Dendritic cell treated with granulocyte-macrophage colony-stimulating factor and Interleukin-4, amounts not matched to agents 40 ng/mL and 50 ng/mL, for 4 days (primary cell): ENCODE measurements at regions not wholly inside any gene's neighbourhood (a gene's known extent, or its start where the extent isn't known, plus 50 kb on each side); places are given as distances from the start of the nearest gene placed in this dataset.

Experiments
- H3K27ac Mint-ChIP-seq: one replicate; pipeline ENCODE4 v1.8.0; 2022; ENCODE audit warnings: mild to moderate bottlenecking, mixed read lengths
- H3K27me3 Mint-ChIP-seq: one replicate; pipeline ENCODE4 v1.8.0; 2022; ENCODE audit warnings: mild to moderate bottlenecking, mixed read lengths
- H3K36me3 Mint-ChIP-seq: one replicate; pipeline ENCODE4 v1.8.0; 2022; ENCODE audit warnings: low read depth, mixed read lengths
- H3K4me1 Mint-ChIP-seq: one replicate; pipeline ENCODE4 v1.8.0; 2022; ENCODE audit warnings: low read depth, mixed read lengths
- H3K4me3 Mint-ChIP-seq: one replicate; pipeline ENCODE4 v1.8.0; 2022; ENCODE audit warnings: mild to moderate bottlenecking, moderate library complexity, mixed read lengths
- H3K9me3 Mint-ChIP-seq: one replicate; pipeline ENCODE4 v1.8.0; 2022; ENCODE audit warnings: mixed read lengths
- intact Hi-C: fragments of 100-400 bp; cut with micrococcal nuclease; formaldehyde crosslinking; loops from one replicate; pipeline ENCODE4 v1.15.0; 2022

DNA sequence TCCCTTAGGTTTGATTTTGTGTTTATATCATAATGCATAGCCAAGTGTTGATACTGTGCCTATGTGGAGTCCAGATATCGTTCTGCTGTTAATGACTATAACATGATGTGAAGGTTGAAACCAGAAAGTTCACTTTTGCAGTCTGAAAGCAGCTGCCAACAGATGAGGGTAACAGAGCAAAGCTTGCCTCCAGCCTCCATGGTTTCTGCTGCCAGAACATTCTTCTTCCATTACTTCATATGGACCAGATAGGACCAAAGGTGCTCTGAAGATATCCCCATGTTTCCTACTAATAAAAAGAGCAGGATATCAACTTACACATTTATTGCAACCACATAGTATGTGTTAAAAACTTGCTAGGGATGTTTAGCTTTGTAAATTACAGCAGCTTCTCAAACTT, 394.1 kb downstream of the SPRY1 start:
- H3K27me3 Mint-ChIP-seq, result no peaks in the 10 kb centered on the region
- no peaks in the 10 kb centered on the region for H3K36me3 Mint-ChIP-seq
- no peaks in the 10 kb centered on the region for H3K9me3 Mint-ChIP-seq
- intact Hi-C loops, result no loop called here
- H3K4me3 Mint-ChIP-seq, result no peak overlapping the region
- no peaks in the 10 kb centered on the region for H3K4me1 Mint-ChIP-seq
- no peak overlapping the region for H3K27ac Mint-ChIP-seq

DNA sequence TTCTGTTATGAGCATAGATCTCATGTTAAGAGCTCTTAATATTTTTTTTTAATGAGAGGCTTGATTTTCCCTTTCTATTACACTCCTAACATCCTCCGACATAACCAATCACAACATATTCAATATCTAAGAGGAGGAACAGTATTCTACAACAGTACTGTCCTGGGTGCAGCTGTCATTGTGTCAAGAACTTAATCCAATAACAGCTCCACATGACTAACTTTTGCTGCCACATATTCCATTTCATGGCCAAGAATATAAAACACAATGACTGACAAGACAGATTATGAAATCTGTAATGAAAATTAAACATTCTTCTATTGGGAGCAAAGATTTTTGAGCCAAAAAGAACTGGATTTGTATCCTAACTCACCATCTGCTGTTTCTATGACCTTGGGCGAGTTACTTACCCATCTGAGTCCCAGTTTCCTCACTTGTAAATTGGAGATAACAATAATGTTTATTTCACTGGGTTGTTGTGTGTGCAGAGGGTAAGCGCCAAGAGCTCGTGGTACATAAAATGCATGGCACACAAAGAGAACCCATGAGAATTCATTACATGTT, 405.6 kb downstream of the SPRY1 start:
- Mint-ChIP-seq H3K4me3 (no peak overlapping the region), H3K27me3 (peaks cover 2% of the 10 kb centered on the region), H3K27ac (no peak overlapping the region), H3K36me3 (no peaks in the 10 kb centered on the region), H3K9me3 (peaks cover 12% of the 10 kb centered on the region), H3K4me1 (no peaks in the 10 kb centered on the region)
- intact Hi-C loops, result no loop called here

DNA sequence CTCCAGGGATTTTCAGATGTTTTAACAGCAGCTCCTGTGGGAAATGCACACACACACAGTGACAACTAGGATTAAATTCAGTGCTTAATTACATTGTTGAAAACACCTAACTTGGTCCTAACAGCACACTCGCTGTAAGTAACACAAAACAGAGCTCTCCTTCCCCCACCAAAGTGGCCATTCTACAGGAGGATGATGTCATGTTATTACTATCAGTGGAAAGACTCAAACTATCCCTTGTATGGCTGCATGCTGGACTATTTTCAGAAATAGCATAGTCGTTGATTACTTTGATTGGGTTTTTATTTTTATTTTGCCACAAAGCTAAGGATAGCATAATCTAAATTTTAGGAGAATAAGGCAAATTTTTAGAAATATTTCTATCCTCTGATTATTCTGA, 406.3 kb downstream of the SPRY1 start:
- peaks cover 2% of the 10 kb centered on the region for H3K27me3 Mint-ChIP-seq
- peaks cover 7% of the 10 kb centered on the region for H3K9me3 Mint-ChIP-seq
- no peaks in the 10 kb centered on the region for H3K4me1 Mint-ChIP-seq
- no peak overlapping the region for H3K4me3 Mint-ChIP-seq
- intact Hi-C loops, result no loop called here
- no peak overlapping the region for H3K27ac Mint-ChIP-seq
- H3K36me3 Mint-ChIP-seq, result no peaks in the 10 kb centered on the region

DNA sequence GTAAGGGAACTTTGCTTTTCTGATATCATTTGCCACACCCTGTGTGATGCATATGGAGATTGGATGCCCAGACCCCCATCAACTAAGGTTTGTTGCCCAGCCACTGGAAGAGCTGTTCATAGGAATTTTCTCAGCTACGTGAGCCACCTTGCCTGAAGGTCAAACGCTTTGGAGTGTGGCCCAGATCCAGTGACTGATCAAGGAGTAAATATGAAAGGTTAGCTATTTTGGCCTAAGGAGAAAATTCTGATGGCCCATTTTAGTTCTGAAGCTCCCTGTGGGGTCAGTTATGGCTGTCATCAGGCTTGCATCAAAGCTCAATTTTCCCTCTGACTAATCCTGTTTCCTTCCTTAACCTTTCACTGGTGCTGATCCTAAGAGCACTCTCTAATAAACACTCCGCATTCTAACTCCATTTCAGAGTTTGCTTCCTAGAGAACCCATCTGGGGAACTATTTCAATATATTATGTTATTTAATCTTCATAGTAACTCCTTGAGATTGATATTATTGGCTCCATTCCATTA, 407.7 kb downstream of the SPRY1 start:
- intact Hi-C loops, result no loop called here
- H3K4me3 Mint-ChIP-seq, result no peak overlapping the region
- no peaks in the 10 kb centered on the region for H3K36me3 Mint-ChIP-seq
- no peaks in the 10 kb centered on the region for H3K9me3 Mint-ChIP-seq
- peaks cover 3% of the 10 kb centered on the region for H3K27me3 Mint-ChIP-seq
- H3K4me1 Mint-ChIP-seq, result no peaks in the 10 kb centered on the region
- H3K27ac Mint-ChIP-seq, result no peak overlapping the region

DNA sequence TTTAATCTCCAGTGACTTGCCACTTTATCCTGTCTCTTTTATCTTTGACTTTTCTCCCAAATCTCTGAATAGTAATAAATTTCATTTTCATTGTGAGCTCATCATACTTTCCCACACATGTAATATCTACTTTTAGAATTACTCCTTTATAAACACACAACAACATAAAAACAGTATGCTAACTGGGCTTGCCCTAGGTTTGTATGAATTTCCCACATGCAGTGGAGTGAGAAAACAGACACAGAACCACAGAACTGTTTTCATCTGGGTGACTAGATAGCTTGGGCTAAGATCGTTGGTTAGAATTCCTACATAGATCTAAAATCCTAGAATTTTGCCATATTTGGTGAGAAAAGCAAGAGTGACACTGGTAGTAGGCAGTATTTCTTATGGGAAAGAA, 409.5 kb downstream of the SPRY1 start:
- H3K9me3 Mint-ChIP-seq, result no peaks in the 10 kb centered on the region
- H3K4me3 Mint-ChIP-seq, result no peak overlapping the region
- H3K4me1 Mint-ChIP-seq, result peaks cover 6% of the 10 kb centered on the region
- intact Hi-C loops, result no loop called here
- H3K27me3 Mint-ChIP-seq, result peaks cover 2% of the 10 kb centered on the region
- no peak overlapping the region for H3K27ac Mint-ChIP-seq
- H3K36me3 Mint-ChIP-seq, result no peaks in the 10 kb centered on the region

DNA sequence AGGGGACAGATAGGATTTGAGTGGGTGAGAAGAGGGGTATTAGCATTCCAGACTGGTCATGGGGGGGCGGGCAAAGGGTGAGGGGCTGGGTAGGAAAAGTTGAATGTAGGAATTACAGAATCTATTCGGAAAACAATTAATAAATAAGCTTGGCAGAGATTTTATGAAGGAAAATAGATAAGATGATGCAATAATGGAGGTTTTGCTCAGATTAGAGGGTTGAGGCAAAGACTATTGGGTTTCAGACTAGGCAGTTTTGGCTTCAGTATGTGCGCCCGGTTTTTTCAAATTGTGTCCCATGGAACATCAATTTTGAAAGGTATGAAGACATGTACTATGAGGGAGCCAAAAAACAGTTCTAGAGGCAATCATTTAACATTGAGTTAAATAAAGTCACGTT, 410.6 kb downstream of the SPRY1 start:
- Mint-ChIP-seq H3K36me3 (no peaks in the 10 kb centered on the region), H3K4me1 (peaks cover 12% of the 10 kb centered on the region), H3K27me3 (peaks cover 2% of the 10 kb centered on the region), H3K4me3 (no peak overlapping the region), H3K9me3 (no peaks in the 10 kb centered on the region), H3K27ac (no peak overlapping the region)
- intact Hi-C loops, result no loop called here

DNA sequence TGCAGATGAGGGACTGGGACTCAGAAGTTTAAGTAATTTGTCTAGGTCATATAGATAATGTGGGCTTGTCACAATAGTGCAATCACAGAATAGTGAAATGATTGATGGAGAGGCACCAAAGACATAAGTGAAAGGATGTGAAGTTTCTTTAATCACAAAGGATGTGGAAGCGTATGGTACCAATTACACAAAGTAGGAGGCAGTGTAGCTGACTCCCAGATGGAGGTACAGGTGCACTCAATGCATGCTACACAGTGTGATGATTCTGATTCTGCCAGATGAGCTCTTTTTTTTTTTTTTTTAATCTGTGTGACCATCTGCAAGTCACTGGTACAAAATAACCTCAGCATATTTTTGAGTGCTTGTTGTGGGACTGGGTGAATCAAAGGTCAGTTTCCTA, 411.3 kb downstream of the SPRY1 start:
- H3K27me3 Mint-ChIP-seq, result peaks cover 2% of the 10 kb centered on the region
- H3K4me1 Mint-ChIP-seq, result peaks cover 15% of the 10 kb centered on the region
- H3K9me3 Mint-ChIP-seq, result no peaks in the 10 kb centered on the region
- intact Hi-C loops, result no loop called here
- H3K4me3 Mint-ChIP-seq, result no peak overlapping the region
- H3K27ac Mint-ChIP-seq, result no peak overlapping the region
- no peaks in the 10 kb centered on the region for H3K36me3 Mint-ChIP-seq

DNA sequence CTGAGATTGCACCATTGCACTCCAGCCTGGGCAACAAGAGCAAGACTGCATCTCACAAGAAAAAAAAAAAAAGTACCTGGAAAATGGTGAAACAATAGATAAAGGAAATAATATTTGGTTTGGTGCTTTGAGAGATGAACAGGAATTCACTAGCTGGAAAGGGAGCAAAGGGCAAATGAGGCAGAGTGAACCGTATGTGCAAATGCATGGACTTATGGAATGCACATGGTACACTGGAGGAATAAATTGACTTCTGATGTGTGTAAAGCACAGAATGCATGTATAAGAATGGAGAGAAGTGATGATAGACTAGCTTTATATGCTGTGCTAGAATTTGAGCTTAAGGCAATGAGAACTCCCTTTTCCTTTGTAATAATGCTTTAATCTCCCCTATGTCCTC, 413.3 kb downstream of the SPRY1 start:
- H3K9me3 Mint-ChIP-seq, result no peaks in the 10 kb centered on the region
- peaks cover 2% of the 10 kb centered on the region for H3K27me3 Mint-ChIP-seq
- H3K4me1 Mint-ChIP-seq, result peaks cover 15% of the 10 kb centered on the region
- H3K36me3 Mint-ChIP-seq, result no peaks in the 10 kb centered on the region
- intact Hi-C loops, result loop anchor here (5.0 kb wide), 1 partner anchor 902 kb away; the partner anchor contains the start of gene ANKRD50
- no peak overlapping the region for H3K4me3 Mint-ChIP-seq
- no peak overlapping the region for H3K27ac Mint-ChIP-seq

DNA sequence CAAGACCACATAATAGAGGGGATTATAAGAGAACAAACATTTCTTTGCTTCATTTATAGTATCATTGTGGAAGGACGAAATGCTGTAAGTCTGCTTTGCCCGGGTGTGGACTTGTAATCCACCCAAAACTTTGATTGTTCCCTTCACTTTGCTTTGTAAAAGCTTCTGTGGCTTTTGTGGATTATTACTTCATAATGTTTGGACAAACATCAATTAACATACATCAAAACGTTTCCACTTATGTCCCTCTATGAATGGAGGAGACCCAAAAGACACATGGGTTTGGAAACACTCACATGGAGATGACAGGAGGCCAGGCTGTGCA, 415.4 kb downstream of the SPRY1 start:
- H3K27ac Mint-ChIP-seq, result peak overlapping the region; percentile 78
- H3K27me3 Mint-ChIP-seq, result peaks cover 2% of the 10 kb centered on the region
- intact Hi-C loops, result loop anchor here (5.0 kb wide), 1 partner anchor 900 kb away; the partner anchor contains the start of gene ANKRD50
- H3K4me1 Mint-ChIP-seq, result peaks cover 19% of the 10 kb centered on the region
- H3K4me3 Mint-ChIP-seq, result peak overlapping the region; percentile 74
- H3K9me3 Mint-ChIP-seq, result no peaks in the 10 kb centered on the region
- no peaks in the 10 kb centered on the region for H3K36me3 Mint-ChIP-seq

DNA sequence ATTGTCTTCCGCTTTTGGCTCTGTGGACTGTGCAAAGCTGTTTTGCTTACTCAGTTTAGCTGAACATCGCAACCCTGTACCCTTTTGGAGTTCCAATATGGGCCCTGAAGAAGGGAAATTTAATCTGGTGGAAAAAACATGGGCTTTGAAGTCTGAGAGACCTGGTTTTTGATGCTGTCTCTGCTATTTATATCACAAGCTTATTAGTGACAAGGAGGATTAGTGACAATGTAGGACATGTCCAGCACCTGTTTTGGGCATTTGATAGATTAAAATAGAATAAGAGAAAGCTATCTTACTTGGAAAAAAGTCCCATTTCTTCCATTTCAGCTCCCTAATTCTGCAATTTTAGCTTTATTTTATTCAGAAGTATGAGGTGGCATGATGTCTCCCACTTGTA, 417.3 kb downstream of the SPRY1 start:
- Mint-ChIP-seq H3K4me1 (peaks cover 28% of the 10 kb centered on the region), H3K27ac (no peak overlapping the region), H3K4me3 (no peak overlapping the region), H3K9me3 (no peaks in the 10 kb centered on the region), H3K36me3 (no peaks in the 10 kb centered on the region), H3K27me3 (peaks cover 1% of the 10 kb centered on the region)
- intact Hi-C loops, result loop anchor here (5.0 kb wide), 1 partner anchor 898 kb away; the partner anchor contains the start of gene ANKRD50

DNA sequence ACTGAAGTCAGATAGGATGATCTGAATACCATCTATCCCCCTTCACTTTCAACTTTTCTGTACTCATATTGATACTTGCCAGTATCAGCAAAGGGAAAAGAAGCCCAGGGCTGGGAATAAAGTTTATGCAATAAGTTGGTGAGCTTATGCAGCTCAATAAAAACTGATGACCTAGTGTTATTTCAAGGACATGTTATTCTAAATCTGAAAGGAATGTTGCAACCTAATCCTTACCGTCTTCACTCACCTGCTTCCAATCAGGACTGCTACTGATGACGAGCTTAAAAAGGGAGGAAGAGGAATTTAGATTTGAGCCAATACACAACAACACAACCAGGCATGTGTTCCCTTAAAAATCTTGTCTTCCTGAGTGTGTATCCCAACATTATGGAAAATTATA, 419.9 kb downstream of the SPRY1 start:
- intact Hi-C loops, result no loop called here
- no peak overlapping the region for H3K27ac Mint-ChIP-seq
- H3K36me3 Mint-ChIP-seq, result no peaks in the 10 kb centered on the region
- no peaks in the 10 kb centered on the region for H3K27me3 Mint-ChIP-seq
- H3K4me1 Mint-ChIP-seq, result peaks cover 29% of the 10 kb centered on the region
- H3K9me3 Mint-ChIP-seq, result no peaks in the 10 kb centered on the region
- H3K4me3 Mint-ChIP-seq, result no peak overlapping the region

DNA sequence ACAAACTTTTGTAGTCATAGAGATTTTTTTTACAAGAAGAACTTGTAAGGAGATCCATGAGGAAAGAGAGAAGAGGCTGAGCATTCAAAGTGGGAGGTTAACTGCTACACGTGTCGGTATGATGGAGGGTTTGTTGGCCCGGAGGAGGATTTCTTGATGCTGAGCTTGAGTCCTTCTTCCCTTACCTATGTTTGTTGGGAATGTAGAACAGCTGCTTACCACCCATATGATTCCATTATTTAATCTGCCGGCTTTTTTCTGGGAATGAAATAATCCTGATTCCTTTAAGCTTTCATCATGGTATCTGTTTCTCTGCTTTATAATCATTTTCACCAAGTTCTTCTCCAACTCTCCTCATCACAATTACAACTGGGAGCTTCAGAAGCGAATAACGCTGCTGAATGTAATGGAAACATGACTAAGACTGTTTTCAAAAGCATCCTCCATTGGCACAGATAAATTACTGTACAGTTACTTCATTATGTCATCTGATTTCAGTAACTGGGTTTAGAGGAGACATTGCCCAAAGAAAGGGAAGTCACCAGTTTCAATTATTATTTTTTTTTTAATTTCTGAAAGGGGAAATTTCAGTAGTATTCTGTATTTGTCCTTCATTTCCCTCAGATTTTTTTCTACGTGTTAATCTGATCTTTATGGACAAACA, 420.6 kb downstream of the SPRY1 start:
- Mint-ChIP-seq H3K4me1 (peaks cover 23% of the 10 kb centered on the region), H3K9me3 (no peaks in the 10 kb centered on the region), H3K27me3 (no peaks in the 10 kb centered on the region), H3K4me3 (no peak overlapping the region), H3K36me3 (no peaks in the 10 kb centered on the region), H3K27ac (no peak overlapping the region)
- intact Hi-C loops, result no loop called here

DNA sequence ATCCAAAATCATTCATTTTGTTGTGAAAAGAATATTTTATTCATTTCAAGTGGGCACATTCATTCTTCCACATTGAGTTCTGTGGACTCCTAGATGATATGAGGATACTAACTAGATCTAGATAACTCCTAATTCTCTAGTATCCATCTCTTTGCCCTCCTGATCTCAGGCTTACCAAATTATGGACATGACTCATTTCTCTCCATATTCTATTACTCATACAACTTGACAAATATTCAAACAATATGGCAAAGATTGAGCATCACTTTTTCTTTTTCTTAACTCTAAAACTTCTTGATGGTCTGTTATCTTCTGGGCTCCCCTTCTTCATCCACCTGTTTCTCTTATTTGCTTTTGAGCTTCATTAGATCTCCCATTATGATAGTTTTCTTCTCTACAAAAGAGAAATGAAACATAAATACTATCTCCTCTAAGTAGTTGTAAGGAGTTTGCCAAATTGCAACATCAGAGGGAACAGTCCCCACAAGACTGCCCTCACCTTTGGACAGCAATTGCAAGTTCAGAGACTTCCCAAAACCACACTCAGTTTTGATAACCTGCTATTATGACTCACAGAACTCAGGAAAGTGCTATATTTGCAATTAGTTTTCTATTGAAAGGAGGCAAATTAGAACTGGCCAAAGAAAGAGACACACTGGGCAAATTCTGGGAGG, 422.9 kb downstream of the SPRY1 start:
- H3K4me3 Mint-ChIP-seq, result no peak overlapping the region
- no peaks in the 10 kb centered on the region for H3K27me3 Mint-ChIP-seq
- H3K9me3 Mint-ChIP-seq, result no peaks in the 10 kb centered on the region
- H3K36me3 Mint-ChIP-seq, result no peaks in the 10 kb centered on the region
- peaks cover 20% of the 10 kb centered on the region for H3K4me1 Mint-ChIP-seq
- intact Hi-C loops, result no loop called here
- no peak overlapping the region for H3K27ac Mint-ChIP-seq

DNA sequence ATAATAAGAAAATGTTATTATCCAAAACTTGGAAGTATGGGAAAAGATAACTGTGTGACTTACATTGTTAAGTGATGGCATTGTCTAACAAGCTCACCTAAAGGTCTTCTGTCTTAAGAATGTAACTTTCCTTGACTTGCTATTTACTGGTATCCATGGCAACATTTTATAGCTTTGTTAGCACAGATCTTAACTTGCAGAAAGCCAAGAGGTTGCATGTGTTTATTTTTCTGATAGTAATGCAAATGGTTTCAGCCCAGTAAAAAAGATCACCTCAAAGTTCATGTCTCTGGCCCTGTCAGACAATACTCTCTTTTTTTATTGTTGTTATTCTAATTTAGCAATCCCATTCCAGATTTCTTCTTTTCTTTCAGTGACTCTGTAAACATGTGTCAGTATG, 425.3 kb downstream of the SPRY1 start:
- no peaks in the 10 kb centered on the region for H3K27me3 Mint-ChIP-seq
- H3K9me3 Mint-ChIP-seq, result no peaks in the 10 kb centered on the region
- H3K27ac Mint-ChIP-seq, result no peak overlapping the region
- H3K4me3 Mint-ChIP-seq, result no peak overlapping the region
- no peaks in the 10 kb centered on the region for H3K36me3 Mint-ChIP-seq
- peaks cover 18% of the 10 kb centered on the region for H3K4me1 Mint-ChIP-seq
- intact Hi-C loops, result no loop called here
